ENCODE measurements at regions not wholly inside any gene's neighbourhood (a gene's known extent, or its start where the extent isn't known, plus 50 kb on each side); places are given as distances from the start of the nearest gene placed in this dataset.

- in situ Hi-C loops (cut with MboI; ENCODE audit: low pct_unique_long_range_greater_than_20kb in 2 of 9, low sequenced_read_pairs in 9 of 9, unreplicated experiment in 9 of 9), result loop anchor here in 4 of 9 experiments (25.0 kb wide), 2 partner anchors 745 to 1995 kb away; partner anchors contain the start of gene PDGFRA (in 3 of the 4)
- no peak for ATAC-seq (replicated peaks in 6 of 8)
- Histone ChIP-seq H3K4me3 (no peak overlapping the region), H3K27ac (no peak overlapping the region), H3K4me1 (replicated peaks in 1 of 2) (peaks cover 3 to 7% of the 10 kb centered on the region in 2 donors)
Observed at GRCh38 chr4:52241916-52242315, 190.8 kb downstream of the SPATA18 start.

- in situ Hi-C loops (cut with MboI; ENCODE audit: low pct_unique_long_range_greater_than_20kb in 2 of 9, low sequenced_read_pairs in 9 of 9, unreplicated experiment in 9 of 9), result loop anchor here in 4 of 9 experiments (25.0 kb wide), 2 partner anchors 744 to 1994 kb away; partner anchors contain the start of gene PDGFRA (in 3 of the 4)
- Histone ChIP-seq H3K27ac (no peak overlapping the region), H3K4me1 (replicated peaks in 1 of 2) (peaks cover 6 to 7% of the 10 kb centered on the region in 2 donors), H3K4me3 (no peak overlapping the region)
- 40 to 100% (median 89%) methylated on average over 1 to 5 of the region's 5 CpGs; no CpG with 5 or more reads in 1 of the 10 experiments for WGBS, 10 experiments
- no peak for ATAC-seq (replicated peaks in 6 of 8)
Observed at GRCh38 chr4:52243367-52243766, 192.3 kb downstream of the SPATA18 start.

- peak in 1 of 8 experiments; percentile 8 for ATAC-seq (replicated peaks in 6 of 8)
- WGBS, 10 experiments, result 27 to 80% (median 71%) methylated on average over 3 to 6 of the region's 7 CpGs
- in situ Hi-C loops (cut with MboI; ENCODE audit: low pct_unique_long_range_greater_than_20kb in 2 of 9, low sequenced_read_pairs in 9 of 9, unreplicated experiment in 9 of 9), result loop anchor here in 4 of 9 experiments (25.0 kb wide), 2 partner anchors 743 to 1993 kb away; partner anchors contain the start of gene PDGFRA (in 3 of the 4)
- Histone ChIP-seq H3K4me3 (no peak overlapping the region), H3K4me1 (replicated peaks in 1 of 2) (peaks cover 6 to 7% of the 10 kb centered on the region in 2 donors), H3K27ac (no peak overlapping the region)
Observed at GRCh38 chr4:52244103-52244775, 193.1 kb downstream of the SPATA18 start.

- in situ Hi-C loops (cut with MboI; ENCODE audit: low pct_unique_long_range_greater_than_20kb in 2 of 9, low sequenced_read_pairs in 9 of 9, unreplicated experiment in 9 of 9), result loop anchor here in 4 of 9 experiments (25.0 kb wide), 2 partner anchors 742 to 1992 kb away; partner anchors contain the start of gene PDGFRA (in 3 of the 4)
- peak in 4 of 8 experiments; percentile 7 to 74 (median 35) for ATAC-seq (replicated peaks in 6 of 8)
- 0 to 92% (median 60%) methylated on average over 1 to 3 of the region's 3 CpGs; no CpG with 5 or more reads in 1 of the 10 experiments for WGBS, 10 experiments
- Histone ChIP-seq H3K4me1 (replicated peaks in 1 of 2) (peaks cover 6 to 7% of the 10 kb centered on the region in 2 donors), H3K27ac (no peak overlapping the region), H3K4me3 (no peak overlapping the region)
Observed at GRCh38 chr4:52244848-52245247, 193.7 kb downstream of the SPATA18 start.

- in situ Hi-C loops (cut with MboI; ENCODE audit: low pct_unique_long_range_greater_than_20kb in 2 of 9, low sequenced_read_pairs in 9 of 9, unreplicated experiment in 9 of 9), result loop anchor here in 4 of 9 experiments (25.0 kb wide), 2 partner anchors 740 to 1990 kb away; partner anchors contain the start of gene PDGFRA (in 3 of the 4)
Observed at GRCh38 chr4:52246827-52247226, 195.7 kb downstream of the SPATA18 start.

GRCh38 chr4:52247941-52248340 lies 196.8 kb downstream of the SPATA18 start:
- no peak overlapping the region for H3K4me3 ChIP-seq
- H3K4me1 ChIP-seq (replicated peaks in 1 of 2), result peaks cover 6 to 7% of the 10 kb centered on the region in 2 donors
- 9 to 80% (median 36%) methylated on average over 1 of the region's 1 CpG for WGBS, 10 experiments
- in situ Hi-C loops (cut with MboI; ENCODE audit: low pct_unique_long_range_greater_than_20kb in 2 of 9, low sequenced_read_pairs in 9 of 9, unreplicated experiment in 9 of 9), result loop anchor here in 4 of 9 experiments (25.0 kb wide), 2 partner anchors 739 to 1989 kb away; partner anchors contain the start of gene PDGFRA (in 3 of the 4)
- H3K27ac ChIP-seq, result no peak overlapping the region
- no peak for ATAC-seq (replicated peaks in 6 of 8)

More at GRCh38 chr4:52246827-52247226, 195.7 kb downstream of the SPATA18 start:
- ATAC-seq (replicated peaks in 6 of 8), result peak in 3 of 8 experiments; percentile 79 to 88 (median 81)
- Histone ChIP-seq H3K27ac (no peak overlapping the region), H3K4me1 (replicated peaks in 1 of 2) (peaks cover 6 to 7% of the 10 kb centered on the region in 2 donors), H3K4me3 (no peak overlapping the region)
- WGBS, 10 experiments, result 0 to 67% (median 52%) methylated on average over 1 of the region's 1 CpG; no CpG with 5 or more reads in 4 of the 10 experiments

- in situ Hi-C loops (cut with MboI; ENCODE audit: low pct_unique_long_range_greater_than_20kb in 2 of 9, low sequenced_read_pairs in 9 of 9, unreplicated experiment in 9 of 9), result loop anchor here in 4 of 9 experiments (25.0 kb wide), 2 partner anchors 738 to 1988 kb away; partner anchors contain the start of gene PDGFRA (in 3 of the 4)
- Histone ChIP-seq H3K4me3 (no peak overlapping the region), H3K4me1 (replicated peaks in 1 of 2) (peaks cover 6 to 7% of the 10 kb centered on the region in 2 donors), H3K27ac (no peak overlapping the region)
- ATAC-seq (replicated peaks in 6 of 8), result peak in 6 of 8 experiments; percentile 16 to 80 (median 32)
Observed at GRCh38 chr4:52248820-52249219, 197.7 kb downstream of the SPATA18 start.

- H3K4me1 ChIP-seq (replicated peaks in 1 of 2), result peaks cover 3 to 6% of the 10 kb centered on the region in 2 donors
- H3K27ac ChIP-seq, result no peak overlapping the region
- ATAC-seq (replicated peaks in 6 of 8), result peak in 3 of 8 experiments; percentile 7 to 41 (median 27)
- in situ Hi-C loops (cut with MboI; ENCODE audit: low pct_unique_long_range_greater_than_20kb in 2 of 9, low sequenced_read_pairs in 9 of 9, unreplicated experiment in 9 of 9), result loop anchor here in 4 of 9 experiments (25.0 kb wide), 2 partner anchors 738 to 1988 kb away; partner anchors contain the start of gene PDGFRA (in 3 of the 4)
- H3K4me3 ChIP-seq, result no peak overlapping the region
- WGBS, 10 experiments, result 20 to 92% (median 56%) methylated on average over 1 to 2 of the region's 2 CpGs; no CpG with 5 or more reads in 3 of the 10 experiments
Observed at GRCh38 chr4:52249581-52249980, 198.5 kb downstream of the SPATA18 start.

- in situ Hi-C loops (cut with MboI; ENCODE audit: low pct_unique_long_range_greater_than_20kb in 2 of 9, low sequenced_read_pairs in 9 of 9, unreplicated experiment in 9 of 9), result no loop called here
- peak in 4 of 8 experiments; percentile 44 to 59 (median 58) for ATAC-seq (replicated peaks in 6 of 8)
- no peak overlapping the region for H3K27ac ChIP-seq
- H3K4me3 ChIP-seq, result no peak overlapping the region
- WGBS, 10 experiments, result 40 to 100% (median 60%) methylated on average over 1 to 2 of the region's 2 CpGs; no CpG with 5 or more reads in 5 of the 10 experiments
- H3K4me1 ChIP-seq (replicated peaks in 1 of 2), result peaks cover 0 to 3% of the 10 kb centered on the region in 2 donors
Observed at GRCh38 chr4:52250154-52250553, 199.1 kb downstream of the SPATA18 start.

GRCh38 chr4:52251864-52252263 lies 200.8 kb downstream of the SPATA18 start:
- in situ Hi-C loops (cut with MboI; ENCODE audit: low pct_unique_long_range_greater_than_20kb in 2 of 9, low sequenced_read_pairs in 9 of 9, unreplicated experiment in 9 of 9), result no loop called here
- ATAC-seq (replicated peaks in 6 of 8), result no peak
- WGBS, 10 experiments, result 0 to 82% (median 47%) methylated on average over 1 to 2 of the region's 2 CpGs; no CpG with 5 or more reads in 2 of the 10 experiments

GRCh38 chr4:52253025-52253424 lies 201.9 kb downstream of the SPATA18 start:
- peak in 1 of 8 experiments; percentile 75 for ATAC-seq (replicated peaks in 6 of 8)
- no peak overlapping the region for H3K27ac ChIP-seq
- H3K4me3 ChIP-seq, result no peak overlapping the region
- H3K4me1 ChIP-seq (replicated peaks in 1 of 2), result peaks cover 0 to 3% of the 10 kb centered on the region in 2 donors
- WGBS, 10 experiments, result 14 to 80% (median 46%) methylated on average over 1 to 5 of the region's 5 CpGs; no CpG with 5 or more reads in 2 of the 10 experiments
- in situ Hi-C loops (cut with MboI; ENCODE audit: low pct_unique_long_range_greater_than_20kb in 2 of 9, low sequenced_read_pairs in 9 of 9, unreplicated experiment in 9 of 9), result no loop called here

More at GRCh38 chr4:52251864-52252263, 200.8 kb downstream of the SPATA18 start:
- H3K4me1 ChIP-seq (replicated peaks in 1 of 2), result peaks cover 0 to 3% of the 10 kb centered on the region in 2 donors
- H3K27ac ChIP-seq, result no peak overlapping the region
- H3K4me3 ChIP-seq, result no peak overlapping the region

- in situ Hi-C loops (cut with MboI; ENCODE audit: low pct_unique_long_range_greater_than_20kb in 2 of 9, low sequenced_read_pairs in 9 of 9, unreplicated experiment in 9 of 9), result no loop called here
- ATAC-seq (replicated peaks in 6 of 8), result peak in 1 of 8 experiments; percentile 63
- Histone ChIP-seq H3K27ac (no peak overlapping the region), H3K4me3 (no peak overlapping the region), H3K4me1 (replicated peaks in 1 of 2) (no peaks in the 10 kb centered on the region)
- 24 to 96% (median 76%) methylated on average over 1 to 2 of the region's 2 CpGs; no CpG with 5 or more reads in 1 of the 10 experiments for WGBS, 10 experiments
Observed at GRCh38 chr4:52256522-52256921, 205.4 kb downstream of the SPATA18 start.

GRCh38 chr4:52259978-52260377 lies 208.9 kb downstream of the SPATA18 start:
- ATAC-seq (replicated peaks in 6 of 8), result no peak
- in situ Hi-C loops (cut with MboI; ENCODE audit: low pct_unique_long_range_greater_than_20kb in 2 of 9, low sequenced_read_pairs in 9 of 9, unreplicated experiment in 9 of 9), result no loop called here
- no peaks in the 10 kb centered on the region for H3K4me1 ChIP-seq (replicated peaks in 1 of 2)
- WGBS, 10 experiments, result 20 to 84% (median 73%) methylated on average over 1 to 3 of the region's 3 CpGs
- no peak overlapping the region for H3K27ac ChIP-seq
- no peak overlapping the region for H3K4me3 ChIP-seq

Data from motor neuron (in vitro differentiated cells).